ENCODE measurements at regions not wholly inside any gene's neighbourhood (a gene's known extent, or its start where the extent isn't known, plus 50 kb on each side); places are given as distances from the start of the nearest gene placed in this dataset.
"Not testable (repeated sequence)": the region's sequence is repeated elsewhere in the genome, so short reads cannot be mapped to it uniquely, and the experiment has no call there.

- Mint-ChIP-seq H3K4me3 (no peak overlapping the region), H3K9me3 (peaks cover 0 to 3% of the 10 kb centered on the region in 2 donors), H3K4me1 (no peaks in the 10 kb centered on the region), H3K27me3 (no peaks in the 10 kb centered on the region), H3K27ac (no peak overlapping the region)
- no peak for ATAC-seq
- no peak for DNase-seq
These were observed 587.6 kb downstream of the DSC3 start for GRCh38 chr18:30454920-30455319.

GRCh38 chr18:30451981-30452380, 590.6 kb downstream of the DSC3 start:
- H3K27me3 Mint-ChIP-seq: no peaks in the 10 kb centered on the region
- H3K4me3 Mint-ChIP-seq: no peak overlapping the region
- no peaks in the 10 kb centered on the region for H3K4me1 Mint-ChIP-seq
- DNase-seq (no peak), ATAC-seq (no peak)
- H3K9me3 Mint-ChIP-seq: no peaks in the 10 kb centered on the region
- H3K27ac Mint-ChIP-seq: no peak overlapping the region

- H3K4me3 Mint-ChIP-seq: no peak overlapping the region
- H3K27ac Mint-ChIP-seq: no peak overlapping the region
- H3K9me3 Mint-ChIP-seq: no peaks in the 10 kb centered on the region
- H3K4me1 Mint-ChIP-seq: no peaks in the 10 kb centered on the region
- H3K27me3 Mint-ChIP-seq: no peaks in the 10 kb centered on the region
- DNase-seq (no peak), ATAC-seq (no peak)
These were observed 591.6 kb downstream of the DSC3 start for GRCh38 chr18:30450927-30451326.

GRCh38 chr18:30446605-30447004, 595.9 kb downstream of the DSC3 start:
- H3K9me3 Mint-ChIP-seq: peaks cover 0 to 5% of the 10 kb centered on the region in 2 donors
- H3K27ac Mint-ChIP-seq: no peak overlapping the region
- no peaks in the 10 kb centered on the region for H3K27me3 Mint-ChIP-seq
- ATAC-seq: no peak
- no peak for DNase-seq
- no peak overlapping the region for H3K4me3 Mint-ChIP-seq
- no peaks in the 10 kb centered on the region for H3K4me1 Mint-ChIP-seq

GRCh38 chr18:30444544-30444943, 598.0 kb downstream of the DSC3 start:
- Mint-ChIP-seq H3K4me1 (no peaks in the 10 kb centered on the region), H3K27me3 (no peaks in the 10 kb centered on the region), H3K27ac (no peak overlapping the region), H3K4me3 (no peak overlapping the region), H3K9me3 (peaks cover 5 to 6% of the 10 kb centered on the region in 2 donors)
- DNase-seq: no peak
- ATAC-seq: no peak

GRCh38 chr18:30440351-30440750, 602.2 kb downstream of the DSC3 start:
- Mint-ChIP-seq H3K27ac (no peak overlapping the region), H3K4me1 (no peaks in the 10 kb centered on the region), H3K27me3 (no peaks in the 10 kb centered on the region), H3K9me3 (peaks cover 16 to 20% of the 10 kb centered on the region in 2 donors), H3K4me3 (no peak overlapping the region)
- ATAC-seq (no peak), DNase-seq (no peak)

GRCh38 chr18:30439174-30439573, 603.4 kb downstream of the DSC3 start:
- no peak for DNase-seq
- no peak overlapping the region for H3K4me3 Mint-ChIP-seq

GRCh38 chr18:30432349-30432748, 610.2 kb downstream of the DSC3 start:
- no peak overlapping the region for H3K4me3 Mint-ChIP-seq
- ATAC-seq: no peak

More at GRCh38 chr18:30439174-30439573, 603.4 kb downstream of the DSC3 start:
- H3K27me3 Mint-ChIP-seq: no peaks in the 10 kb centered on the region
- peaks cover 16 to 23% of the 10 kb centered on the region in 2 donors for H3K9me3 Mint-ChIP-seq
- H3K4me1 Mint-ChIP-seq: no peaks in the 10 kb centered on the region
- no peak for ATAC-seq
- no peak overlapping the region for H3K27ac Mint-ChIP-seq

GRCh38 chr18:30419399-30419798, 623.1 kb downstream of the DSC3 start:
- DNase-seq, H3K4me1 Mint-ChIP-seq, H3K27me3 Mint-ChIP-seq, H3K9me3 Mint-ChIP-seq, H3K4me3 Mint-ChIP-seq, ATAC-seq, H3K27ac Mint-ChIP-seq: not testable (repeated sequence)

More at GRCh38 chr18:30432349-30432748, 610.2 kb downstream of the DSC3 start:
- no peaks in the 10 kb centered on the region for H3K27me3 Mint-ChIP-seq
- H3K27ac Mint-ChIP-seq: no peak overlapping the region
- DNase-seq: no peak
- no peaks in the 10 kb centered on the region for H3K4me1 Mint-ChIP-seq
- peaks cover 5 to 6% of the 10 kb centered on the region in 2 donors for H3K9me3 Mint-ChIP-seq

- no peaks in the 10 kb centered on the region for H3K4me1 Mint-ChIP-seq
These were observed 626.6 kb downstream of the DSC3 start for GRCh38 chr18:30415903-30416302.

GRCh38 chr18:30409120-30409519, 633.4 kb downstream of the DSC3 start:
- Mint-ChIP-seq H3K4me3 (no peak overlapping the region), H3K27ac (no peak overlapping the region), H3K9me3 (peaks cover 0 to 10% of the 10 kb centered on the region in 2 donors), H3K27me3 (no peaks in the 10 kb centered on the region), H3K4me1 (no peaks in the 10 kb centered on the region)
- DNase-seq (no peak), ATAC-seq (no peak)

More at GRCh38 chr18:30415903-30416302, 626.6 kb downstream of the DSC3 start:
- no peak overlapping the region for H3K4me3 Mint-ChIP-seq
- H3K9me3 Mint-ChIP-seq: peaks cover 7 to 9% of the 10 kb centered on the region in 2 donors
- no peak overlapping the region for H3K27ac Mint-ChIP-seq
- no peaks in the 10 kb centered on the region for H3K27me3 Mint-ChIP-seq
- DNase-seq (no peak), ATAC-seq (no peak)

GRCh38 chr18:30406728-30407127, 635.8 kb downstream of the DSC3 start:
- H3K4me3 Mint-ChIP-seq: no peak overlapping the region
- H3K27me3 Mint-ChIP-seq: no peaks in the 10 kb centered on the region
- DNase-seq: no peak
- ATAC-seq: no peak
- H3K4me1 Mint-ChIP-seq: no peaks in the 10 kb centered on the region
- H3K27ac Mint-ChIP-seq: no peak overlapping the region
- peaks cover 0 to 10% of the 10 kb centered on the region in 2 donors for H3K9me3 Mint-ChIP-seq

GRCh38 chr18:30405038-30405437, 637.5 kb downstream of the DSC3 start:
- no peaks in the 10 kb centered on the region for H3K27me3 Mint-ChIP-seq
- no peak for DNase-seq
- no peak overlapping the region for H3K27ac Mint-ChIP-seq
- no peak overlapping the region for H3K4me3 Mint-ChIP-seq
- H3K4me1 Mint-ChIP-seq: no peaks in the 10 kb centered on the region
- ATAC-seq: no peak
- peaks cover 0 to 10% of the 10 kb centered on the region in 2 donors for H3K9me3 Mint-ChIP-seq

GRCh38 chr18:30404422-30404821, 638.1 kb downstream of the DSC3 start:
- DNase-seq: no peak
- Mint-ChIP-seq H3K4me3 (no peak overlapping the region), H3K27me3 (no peaks in the 10 kb centered on the region), H3K4me1 (no peaks in the 10 kb centered on the region), H3K9me3 (peaks cover 0 to 6% of the 10 kb centered on the region in 2 donors), H3K27ac (no peak overlapping the region)
- no peak for ATAC-seq

- H3K4me3 Mint-ChIP-seq: no peak overlapping the region
- no peaks in the 10 kb centered on the region for H3K27me3 Mint-ChIP-seq
- ATAC-seq (no peak), DNase-seq (no peak)
- no peak overlapping the region for H3K27ac Mint-ChIP-seq
- no peaks in the 10 kb centered on the region for H3K4me1 Mint-ChIP-seq
- H3K9me3 Mint-ChIP-seq: no peaks in the 10 kb centered on the region
These were observed 639.3 kb downstream of the DSC3 start for GRCh38 chr18:30403278-30403677.

- H3K4me3 Mint-ChIP-seq: no peak overlapping the region
- H3K27me3 Mint-ChIP-seq: no peaks in the 10 kb centered on the region
- no peaks in the 10 kb centered on the region for H3K4me1 Mint-ChIP-seq
- no peak overlapping the region for H3K27ac Mint-ChIP-seq
- ATAC-seq: no peak
- DNase-seq: no peak
- peaks cover 0 to 7% of the 10 kb centered on the region in 2 donors for H3K9me3 Mint-ChIP-seq
These were observed 655.1 kb downstream of the DSC3 start for GRCh38 chr18:30387401-30387800.

GRCh38 chr18:30386624-30387023, 655.9 kb downstream of the DSC3 start:
- no peak overlapping the region for H3K27ac Mint-ChIP-seq
- no peak for ATAC-seq
- H3K9me3 Mint-ChIP-seq: peaks cover 0 to 7% of the 10 kb centered on the region in 2 donors
- no peaks in the 10 kb centered on the region for H3K4me1 Mint-ChIP-seq
- no peak for DNase-seq
- H3K4me3 Mint-ChIP-seq: no peak overlapping the region
- H3K27me3 Mint-ChIP-seq: no peaks in the 10 kb centered on the region
